NB4 (cell line): ENCODE measurements at regions not wholly inside any gene's neighbourhood (a gene's known extent, or its start where the extent isn't known, plus 50 kb on each side); places are given as distances from the start of the nearest gene placed in this dataset.

Experiments used
- DNase-seq: peaks from one replicate; pipeline ENCODE4 v3.0.0; 2010; ENCODE audit warnings: low read depth
- H3K4me3 ChIP-seq: one replicate; pipeline ENCODE4 v1.5.1; 2011; ENCODE audit warnings: mild to moderate bottlenecking, low read depth, low read length, moderate library complexity
- MYC ChIP-seq: IDR thresholded peaks from 2 replicates; pipeline ENCODE4 v1.6.1; 2011; ENCODE audit warnings: low read depth, low read length
- POLR2A ChIP-seq: IDR thresholded peaks from 2 replicates; pipeline ENCODE4 v1.6.1; 2011; ENCODE audit warnings: mild to moderate bottlenecking; ENCODE audit not compliant: insufficient read length; ENCODE audit errors: extremely low read depth
- TF ChIP-seq, protein P1 (sequence below): IDR thresholded peaks from 2 replicates; pipeline ENCODE4 v1.6.1; 2011; ENCODE audit warnings: low read depth, low read length
- TF ChIP-seq, protein P2 (sequence below): IDR thresholded peaks from one replicate; pipeline ENCODE4 v1.5.1; 2012; ENCODE audit warnings: low read depth, low read length

DNA sequence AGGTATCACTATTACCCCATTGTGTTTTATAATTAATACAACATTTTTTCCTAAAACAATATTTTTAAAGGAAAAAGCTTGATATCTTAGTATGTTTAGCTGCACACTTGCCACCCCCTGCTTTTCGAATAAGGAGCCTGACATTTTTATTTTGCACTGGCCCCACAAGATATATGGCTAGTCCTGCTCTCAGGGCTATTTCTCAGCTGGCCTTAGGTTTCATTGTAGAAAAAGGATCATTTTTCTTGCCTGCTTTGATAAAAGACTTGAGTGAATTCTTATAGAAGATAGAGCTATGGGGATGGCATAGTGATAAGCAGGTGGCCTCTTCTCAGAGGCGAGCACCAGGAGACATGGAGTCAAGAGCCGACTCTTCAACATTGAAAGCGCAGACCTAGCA lies 167.0 kb downstream of the FAM78B start:
- no peak for DNase-seq
- TF ChIP-seq, protein P1, sequence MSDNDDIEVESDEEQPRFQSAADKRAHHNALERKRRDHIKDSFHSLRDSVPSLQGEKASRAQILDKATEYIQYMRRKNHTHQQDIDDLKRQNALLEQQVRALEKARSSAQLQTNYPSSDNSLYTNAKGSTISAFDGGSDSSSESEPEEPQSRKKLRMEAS: no peak
- no peak for TF ChIP-seq MYC
- TF ChIP-seq POLR2A: no peak
- no peak overlapping the region for H3K4me3 ChIP-seq

DNA sequence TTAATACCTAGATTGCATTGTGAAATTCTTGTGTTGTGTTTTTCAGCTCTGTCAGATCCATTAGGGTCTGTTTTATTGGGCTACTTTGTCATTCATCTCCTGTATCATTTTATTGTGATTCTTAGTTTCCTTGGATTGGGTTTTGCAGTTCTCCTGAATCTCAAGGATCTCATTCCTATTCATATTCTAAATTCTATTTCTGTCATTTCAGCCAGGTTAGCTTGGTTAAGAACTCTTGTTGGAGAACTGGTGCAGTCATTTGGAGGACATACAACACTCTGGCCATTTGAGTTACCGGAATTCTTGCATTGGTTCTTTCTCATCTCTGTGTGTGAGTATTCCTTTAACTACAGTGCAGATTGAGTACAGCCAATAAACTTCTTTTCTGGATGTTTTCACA lies 159.6 kb downstream of the FAM78B start:
- no peak for DNase-seq
- H3K4me3 ChIP-seq: no peak overlapping the region
- TF ChIP-seq MYC (no peak), POLR2A (no peak)
- TF ChIP-seq, protein P1: no peak
- TF ChIP-seq, protein P2, sequence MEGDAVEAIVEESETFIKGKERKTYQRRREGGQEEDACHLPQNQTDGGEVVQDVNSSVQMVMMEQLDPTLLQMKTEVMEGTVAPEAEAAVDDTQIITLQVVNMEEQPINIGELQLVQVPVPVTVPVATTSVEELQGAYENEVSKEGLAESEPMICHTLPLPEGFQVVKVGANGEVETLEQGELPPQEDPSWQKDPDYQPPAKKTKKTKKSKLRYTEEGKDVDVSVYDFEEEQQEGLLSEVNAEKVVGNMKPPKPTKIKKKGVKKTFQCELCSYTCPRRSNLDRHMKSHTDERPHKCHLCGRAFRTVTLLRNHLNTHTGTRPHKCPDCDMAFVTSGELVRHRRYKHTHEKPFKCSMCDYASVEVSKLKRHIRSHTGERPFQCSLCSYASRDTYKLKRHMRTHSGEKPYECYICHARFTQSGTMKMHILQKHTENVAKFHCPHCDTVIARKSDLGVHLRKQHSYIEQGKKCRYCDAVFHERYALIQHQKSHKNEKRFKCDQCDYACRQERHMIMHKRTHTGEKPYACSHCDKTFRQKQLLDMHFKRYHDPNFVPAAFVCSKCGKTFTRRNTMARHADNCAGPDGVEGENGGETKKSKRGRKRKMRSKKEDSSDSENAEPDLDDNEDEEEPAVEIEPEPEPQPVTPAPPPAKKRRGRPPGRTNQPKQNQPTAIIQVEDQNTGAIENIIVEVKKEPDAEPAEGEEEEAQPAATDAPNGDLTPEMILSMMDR: no peak

DNA sequence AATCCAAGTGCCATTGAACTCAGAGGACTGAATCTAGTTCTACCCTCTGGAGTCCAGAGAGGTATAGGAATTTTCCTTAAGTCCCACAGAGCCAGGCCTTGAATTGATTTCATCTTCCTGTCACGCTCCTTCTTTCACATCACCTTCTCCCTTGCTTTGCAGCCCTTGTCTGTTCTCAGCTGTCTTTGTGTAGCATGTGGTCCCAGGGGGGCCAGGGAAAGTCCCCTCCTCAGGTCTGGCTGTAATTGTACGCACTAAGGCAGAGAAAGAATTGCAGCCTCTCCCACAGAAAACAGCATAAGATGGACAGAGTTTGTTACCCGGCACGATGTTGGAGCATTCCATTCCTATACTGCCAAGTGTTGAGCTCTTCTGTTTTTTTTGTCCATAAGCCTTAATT lies 153.6 kb downstream of the FAM78B start:
- TF ChIP-seq MYC (no peak), POLR2A (no peak)
- TF ChIP-seq, protein P2: no peak
- TF ChIP-seq, protein P1: no peak
- DNase-seq: no peak
- H3K4me3 ChIP-seq: no peak overlapping the region

DNA sequence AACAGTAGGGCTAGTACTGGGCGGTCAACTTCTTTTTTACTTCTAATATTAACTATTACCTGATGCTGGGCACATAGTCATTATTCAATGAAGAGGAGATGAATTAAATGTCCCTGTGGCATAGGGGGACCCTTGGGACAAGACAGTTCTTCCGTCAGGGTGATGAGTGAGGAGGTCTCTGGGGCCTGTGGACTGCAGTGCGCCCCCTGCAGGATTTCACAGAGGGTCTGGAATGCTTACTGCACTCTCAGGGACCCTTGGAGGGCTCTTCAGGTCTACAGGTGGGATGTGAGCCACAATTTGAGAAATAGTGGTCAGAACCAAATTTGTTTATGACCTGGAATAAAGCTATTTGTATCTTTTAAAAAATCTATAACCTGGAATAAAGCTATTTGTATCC lies 149.4 kb downstream of the FAM78B start:
- TF ChIP-seq, protein P2: peak; percentile 68
- TF ChIP-seq, protein P1: no peak
- TF ChIP-seq MYC (no peak), POLR2A (no peak)
- peak; percentile 38 for DNase-seq
- no peak overlapping the region for H3K4me3 ChIP-seq
